ENCODE measurements at regions not wholly inside any gene's neighbourhood (a gene's known extent, or its start where the extent isn't known, plus 50 kb on each side); places are given as distances from the start of the nearest gene placed in this dataset.
"Not testable (repeated sequence)": the region's sequence is repeated elsewhere in the genome, so short reads cannot be mapped to it uniquely, and the experiment has no call there.

DNA sequence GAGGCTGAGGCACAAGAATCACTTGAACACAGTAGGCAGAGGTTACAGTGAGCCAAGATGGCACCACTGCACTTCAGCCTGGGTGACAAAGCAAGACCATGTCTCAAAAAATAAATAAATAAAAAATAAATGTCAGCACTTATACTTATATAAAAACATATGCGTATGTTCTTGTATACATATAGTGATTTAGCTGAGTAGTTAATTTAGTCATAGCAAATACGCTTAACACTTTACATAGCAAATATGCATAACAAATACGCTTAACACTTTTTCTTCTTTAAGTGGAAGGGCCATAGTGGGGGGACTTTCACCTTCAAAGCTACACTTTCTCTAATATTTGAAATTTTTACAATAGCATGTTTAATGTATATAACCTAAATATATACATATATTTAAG is 64.0 kb upstream of the CAPRIN1 start:
- Histone ChIP-seq H3K9me3 (ENCODE audit: insufficient read depth, low read length) (no peaks in the 10 kb centered on the region), H3K27ac (ENCODE audit: low read depth, low read length) (no peak overlapping the region), H3K9ac (ENCODE audit: low read length) (no peak overlapping the region), H3K9me2 (replicated peaks; ENCODE audit: insufficient read depth, low read length) (no peaks in the 10 kb centered on the region), H4K20me1 (ENCODE audit: low read depth, low read length) (no peaks in the 10 kb centered on the region), H2AFZ (ENCODE audit: low read depth, low read length, severe bottlenecking) (no peak overlapping the region), H3K4me3 (ENCODE audit: insufficient read depth, low read length, poor library complexity, severe bottlenecking) (no peak overlapping the region), H3K36me3 (ENCODE audit: low read length) (no peaks in the 10 kb centered on the region), H3K79me2 (ENCODE audit: insufficient read depth, low read length) (no peaks in the 10 kb centered on the region), H3K27me3 (ENCODE audit: low read length) (no peaks in the 10 kb centered on the region), H3K4me2 (ENCODE audit: low read depth, low read length, poor library complexity, severe bottlenecking) (no peak overlapping the region), H3F3A (ENCODE audit: insufficient read depth) (no peaks in the 10 kb centered on the region)
- TF ChIP-seq EZH2phosphoT487 (conservative IDR thresholded peaks at IDR 0.05; ENCODE audit: low read length), result no peak
- TF ChIP-seq, protein P1, sequence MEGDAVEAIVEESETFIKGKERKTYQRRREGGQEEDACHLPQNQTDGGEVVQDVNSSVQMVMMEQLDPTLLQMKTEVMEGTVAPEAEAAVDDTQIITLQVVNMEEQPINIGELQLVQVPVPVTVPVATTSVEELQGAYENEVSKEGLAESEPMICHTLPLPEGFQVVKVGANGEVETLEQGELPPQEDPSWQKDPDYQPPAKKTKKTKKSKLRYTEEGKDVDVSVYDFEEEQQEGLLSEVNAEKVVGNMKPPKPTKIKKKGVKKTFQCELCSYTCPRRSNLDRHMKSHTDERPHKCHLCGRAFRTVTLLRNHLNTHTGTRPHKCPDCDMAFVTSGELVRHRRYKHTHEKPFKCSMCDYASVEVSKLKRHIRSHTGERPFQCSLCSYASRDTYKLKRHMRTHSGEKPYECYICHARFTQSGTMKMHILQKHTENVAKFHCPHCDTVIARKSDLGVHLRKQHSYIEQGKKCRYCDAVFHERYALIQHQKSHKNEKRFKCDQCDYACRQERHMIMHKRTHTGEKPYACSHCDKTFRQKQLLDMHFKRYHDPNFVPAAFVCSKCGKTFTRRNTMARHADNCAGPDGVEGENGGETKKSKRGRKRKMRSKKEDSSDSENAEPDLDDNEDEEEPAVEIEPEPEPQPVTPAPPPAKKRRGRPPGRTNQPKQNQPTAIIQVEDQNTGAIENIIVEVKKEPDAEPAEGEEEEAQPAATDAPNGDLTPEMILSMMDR (IDR thresholded peaks at IDR 0.05; ENCODE audit: insufficient read depth, low read length, poor library complexity, severe bottlenecking), result no peak

DNA sequence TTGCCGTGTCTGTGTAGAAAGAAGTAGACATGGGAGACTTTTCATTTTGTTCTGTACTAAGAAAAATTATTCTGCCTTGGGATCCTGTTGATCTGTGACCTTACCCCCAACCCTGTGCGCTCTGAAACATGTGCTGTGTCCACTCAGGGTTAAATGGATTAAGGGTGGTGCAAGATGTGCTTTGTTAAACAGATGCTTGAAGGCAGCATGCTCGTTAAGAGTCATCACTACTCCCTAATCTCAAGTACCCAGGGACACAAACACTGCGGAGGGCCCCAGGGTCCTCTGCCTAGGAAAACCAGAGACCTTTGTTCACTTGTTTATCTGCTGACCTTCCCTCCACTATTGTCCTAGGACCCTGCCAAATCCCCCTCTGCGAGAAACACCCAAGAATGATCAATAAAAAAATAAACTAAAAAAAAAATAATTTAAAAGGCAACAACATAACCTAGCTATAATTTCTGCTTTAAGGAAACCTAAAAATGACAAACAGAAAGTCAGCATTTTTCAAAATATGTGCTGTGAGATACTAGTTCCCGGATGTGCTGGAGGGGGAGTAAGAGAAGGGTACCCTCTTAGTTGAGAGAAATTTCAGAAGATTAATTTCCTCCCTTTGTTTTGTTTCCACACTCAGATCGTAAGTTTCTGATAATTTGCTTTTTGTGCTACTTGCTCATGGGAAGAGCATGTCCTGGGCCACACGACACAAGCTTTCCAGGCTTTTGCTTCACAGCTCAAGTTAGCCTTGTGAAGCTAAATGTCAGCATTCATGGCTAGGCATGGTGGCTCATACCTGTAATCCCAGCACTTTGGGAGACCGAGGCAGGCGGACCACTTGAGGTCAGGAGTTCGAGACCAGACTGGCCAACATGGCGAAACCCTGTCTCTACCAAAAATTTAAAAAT is 64.7 kb upstream of the CAPRIN1 start:
- H3K79me2 ChIP-seq (ENCODE audit: insufficient read depth, low read length); H3K27me3 ChIP-seq (ENCODE audit: low read length); H3K27ac ChIP-seq (ENCODE audit: low read depth, low read length); H2AFZ ChIP-seq (ENCODE audit: low read depth, low read length, severe bottlenecking); H3K36me3 ChIP-seq (ENCODE audit: low read length); H3K9me3 ChIP-seq (ENCODE audit: insufficient read depth, low read length); H3K4me2 ChIP-seq (ENCODE audit: low read depth, low read length, poor library complexity, severe bottlenecking); H3K9ac ChIP-seq (ENCODE audit: low read length); H4K20me1 ChIP-seq (ENCODE audit: low read depth, low read length); H3K4me3 ChIP-seq (ENCODE audit: insufficient read depth, low read length, poor library complexity, severe bottlenecking); H3F3A ChIP-seq (ENCODE audit: insufficient read depth); H3K9me2 ChIP-seq (replicated peaks; ENCODE audit: insufficient read depth, low read length): not testable (repeated sequence)

GRCh38 chr11:33984682-33985389 is 66.7 kb upstream of the CAPRIN1 start:
- Histone ChIP-seq H3K9me3 (ENCODE audit: insufficient read depth, low read length) (no peaks in the 10 kb centered on the region), H4K20me1 (ENCODE audit: low read depth, low read length) (no peaks in the 10 kb centered on the region), H3K79me2 (ENCODE audit: insufficient read depth, low read length) (no peaks in the 10 kb centered on the region), H3K9me2 (replicated peaks; ENCODE audit: insufficient read depth, low read length) (no peaks in the 10 kb centered on the region), H3K27ac (ENCODE audit: low read depth, low read length) (no peak overlapping the region), H3K9ac (ENCODE audit: low read length) (no peak overlapping the region), H3K4me3 (ENCODE audit: insufficient read depth, low read length, poor library complexity, severe bottlenecking) (no peak overlapping the region), H2AFZ (ENCODE audit: low read depth, low read length, severe bottlenecking) (no peak overlapping the region), H3K27me3 (ENCODE audit: low read length) (no peaks in the 10 kb centered on the region), H3K4me2 (ENCODE audit: low read depth, low read length, poor library complexity, severe bottlenecking) (no peak overlapping the region), H3K36me3 (ENCODE audit: low read length) (no peaks in the 10 kb centered on the region), H3F3A (ENCODE audit: insufficient read depth) (no peaks in the 10 kb centered on the region)
- no peak for TF ChIP-seq EZH2phosphoT487 (conservative IDR thresholded peaks at IDR 0.05; ENCODE audit: low read length)
- TF ChIP-seq, protein P1 (IDR thresholded peaks at IDR 0.05; ENCODE audit: insufficient read depth, low read length, poor library complexity, severe bottlenecking), result no peak

DNA sequence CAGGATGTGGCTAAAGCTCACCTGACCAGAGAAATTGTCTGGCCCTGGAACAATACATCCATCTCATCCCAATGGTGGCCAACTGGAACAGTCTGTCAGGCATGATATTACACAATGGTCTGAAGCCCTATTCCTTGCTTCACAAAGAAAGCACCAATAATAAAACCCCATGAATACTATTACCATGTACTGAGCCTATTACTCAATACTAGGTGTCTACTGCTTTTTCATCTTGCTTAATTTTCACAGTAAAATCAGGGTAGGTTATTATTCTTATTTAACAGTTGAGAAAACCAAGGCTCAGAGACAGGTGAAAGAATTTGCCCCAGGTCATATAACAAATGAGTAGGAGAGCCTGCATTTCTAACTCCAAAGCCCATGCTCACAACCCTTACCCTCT is 68.9 kb upstream of the CAPRIN1 start:
- no peak overlapping the region for H2AFZ ChIP-seq (ENCODE audit: low read depth, low read length, severe bottlenecking)
- no peak overlapping the region for H3K4me2 ChIP-seq (ENCODE audit: low read depth, low read length, poor library complexity, severe bottlenecking)
- no peak overlapping the region for H3K27ac ChIP-seq (ENCODE audit: low read depth, low read length)
- no peaks in the 10 kb centered on the region for H3K9me2 ChIP-seq (replicated peaks; ENCODE audit: insufficient read depth, low read length)
- TF ChIP-seq EZH2phosphoT487 (conservative IDR thresholded peaks at IDR 0.05; ENCODE audit: low read length), result no peak
- TF ChIP-seq, protein P1 (IDR thresholded peaks at IDR 0.05; ENCODE audit: insufficient read depth, low read length, poor library complexity, severe bottlenecking), result no peak
- H3K27me3 ChIP-seq (ENCODE audit: low read length), result no peaks in the 10 kb centered on the region
- H3K4me3 ChIP-seq (ENCODE audit: insufficient read depth, low read length, poor library complexity, severe bottlenecking), result no peak overlapping the region
- no peaks in the 10 kb centered on the region for H3K36me3 ChIP-seq (ENCODE audit: low read length)
- no peak overlapping the region for H3K9ac ChIP-seq (ENCODE audit: low read length)
- H3F3A ChIP-seq (ENCODE audit: insufficient read depth), result no peaks in the 10 kb centered on the region
- no peaks in the 10 kb centered on the region for H4K20me1 ChIP-seq (ENCODE audit: low read depth, low read length)
- no peaks in the 10 kb centered on the region for H3K79me2 ChIP-seq (ENCODE audit: insufficient read depth, low read length)
- H3K9me3 ChIP-seq (ENCODE audit: insufficient read depth, low read length), result no peaks in the 10 kb centered on the region

All from SU-DHL-6 (cell line).